ENCODE measurements at regions not wholly inside any gene's neighbourhood (a gene's known extent, or its start where the extent isn't known, plus 50 kb on each side); places are given as distances from the start of the nearest gene placed in this dataset.
A peak's percentile ranks its signal among the peaks of the same experiment; 100 is the strongest.

DNA sequence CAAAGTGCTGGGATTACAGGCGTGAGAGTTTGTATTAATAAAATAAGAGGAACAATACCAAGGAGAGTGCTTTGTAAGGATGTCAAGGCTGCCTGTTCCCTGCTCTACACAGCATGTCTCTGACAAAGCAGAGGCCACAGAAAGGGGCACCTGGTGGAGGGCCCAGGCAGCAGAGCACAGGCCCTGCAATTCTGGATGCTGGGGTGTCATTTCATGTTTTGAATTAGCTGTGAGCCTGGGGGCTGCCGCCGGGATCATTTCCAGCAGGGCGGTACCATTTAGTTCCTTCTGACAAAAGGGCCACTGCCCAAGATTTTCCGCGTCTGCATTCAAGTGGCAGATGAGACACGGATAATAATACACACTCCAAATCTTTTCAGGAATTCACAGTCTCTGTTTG is 396.9 kb downstream of the GADD45G start:
- peak overlapping the region; percentile 29 for H3K27ac Mint-ChIP-seq
- H3K4me3 Mint-ChIP-seq: no peak overlapping the region
- peaks cover 3% of the 10 kb centered on the region for H3K27me3 Mint-ChIP-seq
- DNase-seq: no peak
- H3K4me1 Mint-ChIP-seq (ENCODE audit: low read depth): peaks cover 31% of the 10 kb centered on the region
- peaks cover 3% of the 10 kb centered on the region for H3K9me3 Mint-ChIP-seq
- H3K36me3 Mint-ChIP-seq (ENCODE audit: low read depth): no peaks in the 10 kb centered on the region

DNA sequence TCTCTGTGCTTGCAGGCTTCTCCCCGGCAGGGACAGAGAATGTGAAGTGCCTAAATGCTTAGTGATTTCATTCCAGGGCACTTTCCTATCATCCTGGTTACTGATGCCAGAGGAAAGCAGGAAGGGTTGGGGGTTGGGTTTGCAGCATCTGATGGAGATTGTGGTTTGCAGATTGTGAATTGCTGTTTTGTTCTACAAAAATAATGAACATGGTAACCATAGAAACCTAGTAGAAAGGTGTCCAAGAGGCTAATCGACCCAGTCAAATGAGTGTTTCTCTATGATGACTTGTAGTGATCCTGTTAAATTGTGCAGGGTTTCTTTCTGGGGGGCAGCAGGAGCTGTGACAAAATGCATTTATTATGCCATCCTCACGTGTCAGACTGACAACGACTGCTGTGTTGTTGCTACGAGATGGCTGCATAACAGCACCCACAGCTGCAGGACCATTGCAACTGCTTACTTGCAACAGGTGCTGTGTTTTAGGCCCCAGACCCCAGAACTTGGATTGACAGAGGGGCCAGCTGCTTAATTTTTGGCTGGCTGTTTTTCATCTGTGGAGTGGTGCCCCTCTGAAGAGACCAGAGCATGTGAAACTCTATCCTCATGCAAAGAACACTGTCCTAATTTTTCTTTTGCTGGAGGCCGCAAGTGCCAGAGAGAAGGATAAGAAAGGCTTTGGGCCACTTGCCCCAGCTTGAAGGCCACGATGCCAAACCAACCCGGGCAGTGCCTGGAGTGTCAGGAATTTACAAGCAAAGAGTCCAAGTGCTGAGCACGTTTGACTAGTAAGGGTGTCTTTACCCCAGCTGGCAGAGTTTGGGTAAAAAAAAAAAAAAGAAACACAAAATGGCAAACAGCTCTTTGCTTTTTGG is 397.8 kb downstream of the GADD45G start:
- H3K9me3 Mint-ChIP-seq: peaks cover 3% of the 10 kb centered on the region
- H3K36me3 Mint-ChIP-seq (ENCODE audit: low read depth): no peaks in the 10 kb centered on the region
- no peak for DNase-seq
- H3K4me1 Mint-ChIP-seq (ENCODE audit: low read depth): peaks cover 30% of the 10 kb centered on the region
- H3K4me3 Mint-ChIP-seq: no peak overlapping the region
- H3K27me3 Mint-ChIP-seq: peaks cover 3% of the 10 kb centered on the region
- no peak overlapping the region for H3K27ac Mint-ChIP-seq

DNA sequence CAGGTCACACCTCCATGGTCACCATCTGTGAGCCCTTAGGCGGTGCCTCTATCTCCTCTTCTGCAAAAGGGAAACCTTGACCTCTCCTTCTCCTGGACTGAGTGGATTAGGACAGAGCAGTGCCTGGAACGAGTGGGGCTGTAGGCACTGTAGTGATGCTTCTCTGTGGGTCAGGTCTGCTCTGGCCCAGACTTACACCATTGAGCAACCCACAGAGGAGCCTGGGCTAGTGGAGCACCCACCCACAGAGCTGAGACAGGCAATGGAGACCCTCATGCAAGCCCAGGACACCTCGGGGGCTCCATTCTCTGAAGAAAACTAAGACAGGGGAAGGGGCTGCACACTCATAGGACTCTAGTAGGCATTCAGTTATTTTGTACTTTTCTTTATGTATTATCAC is 400.6 kb downstream of the GADD45G start:
- Mint-ChIP-seq H3K4me1 (ENCODE audit: low read depth) (peaks cover 8% of the 10 kb centered on the region), H3K27me3 (peaks cover 12% of the 10 kb centered on the region), H3K4me3 (no peak overlapping the region), H3K9me3 (peaks cover 3% of the 10 kb centered on the region), H3K36me3 (ENCODE audit: low read depth) (no peaks in the 10 kb centered on the region), H3K27ac (no peak overlapping the region)
- no peak for DNase-seq

DNA sequence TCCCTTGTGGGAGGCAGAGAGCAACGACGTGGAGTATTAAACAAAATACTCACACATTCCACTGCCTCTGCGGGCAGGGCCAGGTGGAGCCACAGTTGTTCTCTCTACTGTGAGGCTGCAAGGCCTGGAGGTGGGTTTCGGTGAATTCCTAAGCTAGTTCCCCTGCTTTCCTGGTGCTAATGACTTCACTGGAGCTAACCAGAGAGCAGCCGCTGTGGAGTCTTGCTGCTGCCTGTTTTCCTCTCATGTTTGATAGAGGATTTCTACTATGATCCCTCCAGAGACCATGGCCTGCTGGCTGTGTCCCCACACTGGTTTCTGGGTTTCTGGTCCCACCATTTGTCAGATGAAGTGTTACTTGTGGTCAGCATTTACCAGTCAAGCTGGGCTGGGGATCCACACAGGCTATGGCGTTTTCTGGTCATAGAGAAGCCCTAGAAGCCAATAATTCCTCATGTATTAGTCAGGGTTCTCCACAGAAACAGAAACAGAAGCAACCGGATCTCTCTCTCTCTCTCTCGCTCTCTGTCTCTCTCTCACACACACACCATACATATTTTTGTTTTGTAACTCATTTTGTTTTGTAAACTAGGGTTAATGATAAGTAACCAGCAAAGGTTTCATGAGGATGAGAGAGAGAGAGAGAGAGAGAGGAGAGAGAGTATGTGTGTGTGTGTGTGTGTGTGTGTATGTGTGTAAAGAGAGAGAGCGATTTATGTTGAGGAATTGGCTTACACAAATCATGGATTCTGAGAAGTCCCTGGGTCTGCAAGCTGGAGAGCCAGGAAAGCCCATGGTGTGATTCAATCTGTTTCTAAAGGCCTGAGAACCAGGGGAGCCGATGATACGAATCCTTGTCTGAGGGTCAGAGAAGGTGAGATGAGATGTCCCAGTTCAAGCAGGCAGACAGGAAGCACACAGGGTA is 403.0 kb downstream of the GADD45G start:
- Mint-ChIP-seq H3K36me3 (ENCODE audit: low read depth) (no peaks in the 10 kb centered on the region), H3K9me3 (peaks cover 3% of the 10 kb centered on the region), H3K4me3 (no peak overlapping the region), H3K27me3 (peaks cover 15% of the 10 kb centered on the region), H3K4me1 (ENCODE audit: low read depth) (no peaks in the 10 kb centered on the region), H3K27ac (no peak overlapping the region)
- DNase-seq: no peak

DNA sequence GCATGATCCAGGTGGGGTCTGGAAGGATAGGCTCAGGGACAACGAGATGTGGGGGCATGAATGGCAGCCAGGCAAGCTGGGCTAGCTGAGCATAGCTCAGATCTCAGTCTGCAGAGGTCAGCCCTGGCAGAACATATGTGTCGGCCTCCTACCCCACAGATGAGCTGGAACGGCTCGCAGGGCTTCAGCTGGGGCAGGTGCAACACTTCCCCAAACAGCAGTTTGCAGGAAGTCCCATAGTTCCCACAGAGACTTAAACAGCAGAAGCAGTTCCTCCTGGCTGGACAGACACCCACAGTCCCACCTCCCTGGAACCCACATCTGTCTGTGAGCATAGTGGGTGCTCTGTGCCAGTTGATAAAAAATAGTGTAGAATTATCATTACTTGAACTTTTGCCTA is 404.6 kb downstream of the GADD45G start:
- H3K9me3 Mint-ChIP-seq: peaks cover 3% of the 10 kb centered on the region
- H3K4me3 Mint-ChIP-seq: no peak overlapping the region
- H3K4me1 Mint-ChIP-seq (ENCODE audit: low read depth): no peaks in the 10 kb centered on the region
- H3K36me3 Mint-ChIP-seq (ENCODE audit: low read depth): no peaks in the 10 kb centered on the region
- no peak for DNase-seq
- peaks cover 15% of the 10 kb centered on the region for H3K27me3 Mint-ChIP-seq
- no peak overlapping the region for H3K27ac Mint-ChIP-seq

DNA sequence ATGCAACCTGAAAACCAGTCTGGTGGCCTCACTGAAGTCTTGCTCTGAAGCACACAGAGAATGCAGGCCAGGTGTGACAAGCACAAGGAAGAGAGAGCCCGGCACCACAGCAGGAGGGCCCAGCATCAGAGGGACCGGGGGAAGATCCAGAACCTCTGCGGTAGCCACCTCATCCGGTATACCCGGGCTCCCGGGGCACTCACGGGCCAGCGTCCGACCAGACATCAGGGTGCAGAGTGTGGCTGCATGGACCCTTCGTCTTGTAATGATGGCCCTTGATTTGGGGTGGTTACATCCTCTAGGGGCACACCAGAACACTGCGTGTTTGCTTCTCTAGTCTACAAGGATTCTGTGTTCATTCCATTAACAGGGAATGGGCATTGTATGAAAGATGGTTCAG is 406.0 kb downstream of the GADD45G start:
- Mint-ChIP-seq H3K27me3 (peaks cover 12% of the 10 kb centered on the region), H3K9me3 (no peaks in the 10 kb centered on the region), H3K4me3 (no peak overlapping the region), H3K27ac (no peak overlapping the region), H3K36me3 (ENCODE audit: low read depth) (no peaks in the 10 kb centered on the region), H3K4me1 (ENCODE audit: low read depth) (no peaks in the 10 kb centered on the region)
- no peak for DNase-seq

DNA sequence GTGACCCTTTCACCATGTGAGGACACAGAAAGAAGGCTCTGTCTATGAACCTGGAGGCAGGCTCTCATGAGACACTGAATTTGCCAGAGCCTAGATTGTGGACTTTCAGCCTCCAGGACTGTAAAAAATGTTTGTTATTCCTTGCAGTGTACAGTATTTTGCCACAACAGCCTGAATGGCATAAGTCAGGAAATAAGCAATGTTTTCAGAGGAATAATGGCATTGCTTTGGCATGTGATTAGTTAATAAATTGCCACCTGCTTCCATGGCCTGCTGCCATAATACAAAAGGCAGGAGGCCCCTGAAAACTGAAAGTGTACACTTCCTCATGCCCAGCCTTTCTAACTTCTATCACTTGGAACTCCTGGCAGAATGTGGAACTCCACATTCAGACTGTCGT is 408.1 kb downstream of the GADD45G start:
- Mint-ChIP-seq H3K27ac (no peak overlapping the region), H3K4me1 (ENCODE audit: low read depth) (no peaks in the 10 kb centered on the region), H3K4me3 (no peak overlapping the region), H3K27me3 (peaks cover 12% of the 10 kb centered on the region), H3K9me3 (no peaks in the 10 kb centered on the region), H3K36me3 (ENCODE audit: low read depth) (no peaks in the 10 kb centered on the region)
- no peak for DNase-seq

DNA sequence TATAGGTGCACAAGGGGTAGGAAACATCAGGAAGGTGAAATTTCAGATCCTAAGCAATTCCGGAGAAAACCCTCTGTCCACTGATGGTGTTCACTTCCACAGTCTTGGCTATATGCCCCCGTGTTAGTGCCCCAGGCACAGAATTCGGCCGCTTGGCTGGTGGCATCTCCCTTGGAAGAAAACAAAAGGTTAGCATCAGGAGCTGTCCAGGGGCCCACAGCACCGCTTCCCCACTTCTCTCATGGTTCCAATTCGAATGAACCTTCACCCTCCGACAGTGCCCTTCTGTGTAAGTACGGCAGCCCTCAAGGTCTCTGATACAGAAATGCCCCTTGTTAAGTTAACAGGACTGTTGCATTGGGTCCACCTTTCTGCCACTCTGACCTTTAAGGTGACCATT is 409.0 kb downstream of the GADD45G start:
- Mint-ChIP-seq H3K27me3 (peaks cover 12% of the 10 kb centered on the region), H3K4me1 (ENCODE audit: low read depth) (no peaks in the 10 kb centered on the region), H3K36me3 (ENCODE audit: low read depth) (no peaks in the 10 kb centered on the region), H3K4me3 (no peak overlapping the region), H3K27ac (no peak overlapping the region), H3K9me3 (no peaks in the 10 kb centered on the region)
- no peak for DNase-seq

DNA sequence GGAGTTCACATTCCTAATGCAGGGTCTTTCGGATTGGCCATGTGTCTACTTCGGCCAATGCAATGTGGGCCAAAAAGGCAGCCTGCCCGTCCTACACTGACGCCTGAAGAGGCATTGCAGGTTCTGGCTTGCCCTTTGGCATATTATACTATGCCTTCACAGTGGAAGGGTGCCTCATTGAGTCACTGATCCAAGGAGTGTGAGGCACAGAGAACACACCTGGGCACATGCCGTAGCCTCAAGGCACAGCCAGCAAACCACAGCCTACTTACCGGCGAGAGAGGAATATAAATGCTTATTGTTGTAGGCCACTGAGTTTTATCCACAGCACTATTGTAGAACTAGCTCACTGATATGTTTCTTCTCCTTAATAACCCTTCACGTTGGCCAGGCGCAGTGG is 409.6 kb downstream of the GADD45G start:
- no peak overlapping the region for H3K4me3 Mint-ChIP-seq
- no peak overlapping the region for H3K27ac Mint-ChIP-seq
- DNase-seq: no peak
- H3K36me3 Mint-ChIP-seq (ENCODE audit: low read depth): no peaks in the 10 kb centered on the region
- H3K27me3 Mint-ChIP-seq: peaks cover 7% of the 10 kb centered on the region
- no peaks in the 10 kb centered on the region for H3K9me3 Mint-ChIP-seq
- no peaks in the 10 kb centered on the region for H3K4me1 Mint-ChIP-seq (ENCODE audit: low read depth)

DNA sequence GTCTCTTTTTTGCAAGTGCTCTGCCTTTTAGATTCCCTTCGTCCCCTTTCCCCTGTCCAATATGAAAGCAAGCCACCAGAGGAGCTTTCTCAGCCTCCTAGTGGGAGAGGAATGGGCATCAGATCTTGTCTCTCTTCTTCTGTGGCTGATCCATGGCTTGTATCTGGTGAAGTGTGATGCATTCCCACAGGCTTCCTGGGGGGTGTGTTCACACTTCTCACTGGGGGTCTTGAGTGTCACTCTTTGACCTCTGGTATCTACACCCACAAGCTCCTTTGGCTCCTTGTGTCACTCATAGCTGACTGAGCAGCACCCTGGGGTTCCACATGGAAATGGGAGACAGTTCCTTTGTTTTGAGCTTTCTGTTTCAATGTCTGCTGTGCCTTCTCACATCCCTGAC is 411.5 kb downstream of the GADD45G start:
- Mint-ChIP-seq H3K36me3 (ENCODE audit: low read depth) (no peaks in the 10 kb centered on the region), H3K4me3 (no peak overlapping the region), H3K9me3 (no peaks in the 10 kb centered on the region), H3K27me3 (peaks cover 8% of the 10 kb centered on the region), H3K4me1 (ENCODE audit: low read depth) (no peaks in the 10 kb centered on the region), H3K27ac (no peak overlapping the region)
- no peak for DNase-seq

DNA sequence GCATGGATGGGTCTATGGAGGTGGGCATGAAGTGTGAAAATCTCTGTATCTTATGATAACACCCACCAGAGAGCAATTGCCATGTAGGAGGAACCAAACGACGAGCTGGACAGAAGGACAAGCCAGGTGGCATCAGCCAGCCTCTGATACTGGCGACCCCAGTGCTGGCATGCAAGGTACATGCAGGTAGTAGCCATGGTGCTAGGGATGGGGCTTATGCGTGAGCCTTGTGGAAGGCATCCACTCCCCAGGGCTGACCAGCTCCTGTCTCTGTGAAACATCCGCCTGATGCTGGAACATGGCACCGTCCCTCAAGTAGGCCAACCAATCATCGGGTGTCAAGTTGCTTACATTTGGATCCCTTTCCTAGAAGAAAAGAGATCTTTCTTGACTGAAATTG is 412.9 kb downstream of the GADD45G start:
- Mint-ChIP-seq H3K4me3 (no peak overlapping the region), H3K36me3 (ENCODE audit: low read depth) (no peaks in the 10 kb centered on the region), H3K27me3 (peaks cover 11% of the 10 kb centered on the region), H3K27ac (no peak overlapping the region), H3K9me3 (no peaks in the 10 kb centered on the region), H3K4me1 (ENCODE audit: low read depth) (no peaks in the 10 kb centered on the region)
- DNase-seq: no peak

DNA sequence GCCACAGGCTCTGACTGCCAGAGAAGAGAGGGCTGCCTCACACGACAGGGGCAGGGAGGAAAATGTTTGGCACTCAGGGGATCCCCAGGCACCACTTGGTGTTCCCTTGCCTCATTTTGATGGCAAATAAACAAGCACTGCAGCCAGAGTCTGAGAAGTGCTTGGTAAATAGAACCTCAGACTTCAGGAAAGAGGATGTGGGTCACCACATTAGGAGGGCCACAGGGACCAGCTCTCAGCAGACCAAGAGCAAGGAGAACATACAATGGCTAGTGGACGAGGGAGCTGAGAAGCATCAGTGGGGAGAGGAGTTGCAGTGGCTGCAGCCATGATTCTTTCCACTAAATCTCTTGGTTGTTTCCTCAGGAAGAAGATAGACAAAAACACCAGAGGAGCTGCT is 413.9 kb downstream of the GADD45G start:
- H3K4me1 Mint-ChIP-seq (ENCODE audit: low read depth): no peaks in the 10 kb centered on the region
- no peak overlapping the region for H3K4me3 Mint-ChIP-seq
- peaks cover 13% of the 10 kb centered on the region for H3K27me3 Mint-ChIP-seq
- H3K27ac Mint-ChIP-seq: no peak overlapping the region
- H3K36me3 Mint-ChIP-seq (ENCODE audit: low read depth): no peaks in the 10 kb centered on the region
- no peak for DNase-seq
- no peaks in the 10 kb centered on the region for H3K9me3 Mint-ChIP-seq

DNA sequence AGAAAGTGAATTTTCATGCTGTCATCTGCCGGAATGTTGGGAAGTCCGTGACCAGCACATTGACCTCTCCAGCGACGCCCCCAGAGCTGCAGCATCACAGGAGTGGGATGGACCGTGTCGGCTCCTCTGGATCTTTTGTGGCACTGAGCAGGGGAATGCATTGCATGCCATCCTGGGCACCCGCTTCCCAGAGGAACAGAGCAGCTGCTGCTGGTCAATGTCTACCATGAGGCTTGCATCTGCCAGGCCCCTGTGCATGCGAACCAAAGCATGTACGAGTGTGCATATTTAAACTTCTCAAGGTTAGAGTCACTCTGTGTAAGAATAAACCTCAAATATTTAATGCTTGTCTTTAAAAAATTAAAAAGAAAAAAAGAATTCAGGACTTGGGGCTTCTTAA is 414.8 kb downstream of the GADD45G start:
- no peaks in the 10 kb centered on the region for H3K9me3 Mint-ChIP-seq
- no peak overlapping the region for H3K27ac Mint-ChIP-seq

DNA sequence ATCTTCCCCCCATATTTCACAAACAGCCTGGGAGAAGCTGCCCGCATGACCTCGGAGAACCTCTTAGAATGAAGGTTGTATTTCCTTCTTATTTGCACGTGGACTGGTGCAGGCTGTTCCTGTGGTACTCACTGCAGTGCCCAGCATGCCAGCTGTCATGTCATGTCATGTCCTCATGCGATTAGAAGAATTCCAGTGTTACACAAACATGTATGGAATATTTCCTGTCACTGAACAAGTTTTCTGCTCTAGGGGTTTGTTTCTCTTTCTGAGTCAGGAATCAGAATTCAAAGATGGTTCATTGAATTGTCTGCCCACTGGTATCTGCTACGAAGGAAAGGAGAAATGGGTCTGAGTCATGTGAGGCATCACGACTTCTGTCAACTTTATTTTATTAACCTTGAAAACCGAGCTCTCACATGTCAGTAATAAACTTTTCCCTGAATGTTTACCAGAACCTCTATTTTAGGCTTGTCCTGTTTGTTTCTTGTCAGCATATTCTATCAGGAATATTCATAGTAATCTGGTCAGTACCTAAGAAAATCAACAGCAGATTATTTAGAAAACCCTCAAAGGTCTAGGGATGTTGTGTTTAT is 415.6 kb downstream of the GADD45G start:
- Mint-ChIP-seq H3K27ac (no peak overlapping the region), H3K27me3 (peaks cover 28% of the 10 kb centered on the region), H3K4me1 (ENCODE audit: low read depth) (no peaks in the 10 kb centered on the region)

More for the DNA sequence above, 414.8 kb downstream of the GADD45G start:
- Mint-ChIP-seq H3K36me3 (ENCODE audit: low read depth) (no peaks in the 10 kb centered on the region), H3K4me3 (no peak overlapping the region), H3K4me1 (ENCODE audit: low read depth) (no peaks in the 10 kb centered on the region), H3K27me3 (peaks cover 20% of the 10 kb centered on the region)
- no peak for DNase-seq

More for the DNA sequence above, 415.6 kb downstream of the GADD45G start:
- no peak for DNase-seq
- Mint-ChIP-seq H3K9me3 (no peaks in the 10 kb centered on the region), H3K36me3 (ENCODE audit: low read depth) (no peaks in the 10 kb centered on the region), H3K4me3 (no peak overlapping the region)

Measured in activated T-cell treated with anti-CD3 and anti-CD28 coated beads, Interleukin-2, amount 50 U/mL, for 24 hours (primary cell).